ELF-1 (cell line): ENCODE measurements at regions not wholly inside any gene's neighbourhood (a gene's known extent, or its start where the extent isn't known, plus 50 kb on each side); places are given as distances from the start of the nearest gene placed in this dataset.

ENCODE experiments used
- DNase-seq: peaks from one replicate; pipeline ENCODE4 v3.0.0-alpha.2; 2016; ENCODE audit warnings: low read depth, low spot score

- no peak for DNase-seq
Observed at GRCh38 chr1:38223391-38223790, 176.8 kb upstream of the POU3F1 start.

DNA sequence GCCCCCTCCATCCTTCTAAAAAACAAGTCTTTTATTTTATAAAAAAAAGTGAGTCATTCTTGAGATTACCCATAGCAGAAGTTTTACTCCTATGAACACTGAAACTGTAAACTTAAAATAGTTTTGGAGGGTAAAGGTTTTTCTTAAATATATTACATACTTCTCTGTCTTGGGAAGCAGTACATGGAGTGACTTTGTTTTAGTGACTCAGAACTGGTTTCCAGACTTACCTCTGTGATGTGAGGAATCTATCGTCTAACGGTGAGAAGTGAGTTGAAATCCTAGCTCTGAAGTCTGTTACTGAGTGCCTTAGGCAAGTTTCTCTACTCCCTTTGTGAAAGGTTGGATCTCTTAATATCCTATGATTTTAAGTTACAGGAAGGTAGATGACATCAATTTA is 176.3 kb upstream of the POU3F1 start:
- DNase-seq, result no peak

- no peak for DNase-seq
Observed at GRCh38 chr1:38221006-38221649, 174.5 kb upstream of the POU3F1 start.

DNA sequence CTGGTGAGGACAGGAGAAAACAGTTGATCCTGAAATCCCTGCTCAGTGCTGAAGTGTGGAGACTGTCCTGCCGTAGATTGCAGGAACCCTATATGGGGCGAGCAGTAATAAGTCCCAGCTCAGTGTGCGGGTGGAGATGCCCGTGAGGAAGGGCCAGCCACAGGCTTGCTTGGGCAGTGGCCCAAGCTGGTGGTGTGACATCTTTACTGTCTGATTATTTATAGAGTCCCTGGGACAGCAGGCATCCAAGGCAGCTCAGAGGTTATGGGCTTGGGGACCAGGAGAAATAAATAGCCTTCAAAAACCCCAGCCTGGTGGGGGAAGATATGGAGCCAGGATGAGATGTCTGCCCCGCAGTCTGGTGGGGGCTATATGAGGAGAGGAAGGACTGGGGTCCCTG is 170.7 kb upstream of the POU3F1 start:
- DNase-seq, result no peak

DNA sequence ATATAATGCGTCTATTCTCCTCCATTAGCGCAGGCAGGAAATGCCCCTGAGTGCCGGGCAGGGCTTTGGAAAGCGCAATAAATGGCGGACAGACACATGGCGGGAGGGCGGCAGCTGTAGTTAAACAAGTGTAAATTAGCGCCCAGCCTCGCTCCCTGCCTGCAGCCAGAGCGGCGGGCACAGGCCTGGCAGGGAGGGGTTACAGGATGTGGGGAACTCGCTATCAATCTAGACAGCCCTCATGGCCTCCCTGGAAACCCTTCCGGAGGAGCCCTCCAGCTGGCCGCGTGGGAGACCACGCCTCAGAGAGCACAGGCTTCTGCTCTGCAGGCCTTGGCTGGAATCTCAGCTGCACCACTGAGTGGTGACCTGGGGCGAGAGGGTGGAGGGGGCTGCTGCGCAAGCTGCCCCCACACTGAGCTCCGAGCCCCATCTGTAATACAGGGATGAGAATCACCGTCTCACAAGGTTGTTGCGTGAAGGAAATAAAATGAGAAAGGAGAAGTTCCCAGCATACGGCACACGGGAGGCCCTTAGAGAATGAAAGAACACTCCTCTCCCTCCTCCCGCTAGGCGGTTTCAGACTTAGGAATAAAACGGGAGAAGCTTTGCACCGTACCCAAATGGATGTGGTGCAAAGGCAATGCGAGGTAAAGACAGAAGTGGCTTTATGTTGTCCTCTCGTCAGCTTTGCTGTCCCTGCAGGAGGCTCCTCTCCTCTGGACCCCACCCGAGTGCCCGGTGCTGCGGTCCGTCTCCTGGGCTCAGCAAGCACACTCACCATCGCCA is 167.2 kb upstream of the POU3F1 start:
- no peak for DNase-seq

DNA sequence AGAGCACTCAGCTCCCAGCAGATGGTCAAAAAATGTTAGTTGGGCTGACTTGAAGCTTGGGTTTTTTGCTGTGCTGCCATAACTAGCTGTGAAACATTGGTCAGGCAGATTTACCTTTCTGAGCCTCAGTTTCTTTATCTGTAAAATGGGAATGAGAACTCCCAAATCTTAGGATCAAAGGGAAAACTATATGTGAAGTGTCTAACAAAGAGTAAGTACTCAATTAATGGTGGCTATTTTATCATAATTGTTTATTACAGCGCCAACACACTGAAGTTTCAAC is 164.2 kb upstream of the POU3F1 start:
- no peak for DNase-seq

DNA sequence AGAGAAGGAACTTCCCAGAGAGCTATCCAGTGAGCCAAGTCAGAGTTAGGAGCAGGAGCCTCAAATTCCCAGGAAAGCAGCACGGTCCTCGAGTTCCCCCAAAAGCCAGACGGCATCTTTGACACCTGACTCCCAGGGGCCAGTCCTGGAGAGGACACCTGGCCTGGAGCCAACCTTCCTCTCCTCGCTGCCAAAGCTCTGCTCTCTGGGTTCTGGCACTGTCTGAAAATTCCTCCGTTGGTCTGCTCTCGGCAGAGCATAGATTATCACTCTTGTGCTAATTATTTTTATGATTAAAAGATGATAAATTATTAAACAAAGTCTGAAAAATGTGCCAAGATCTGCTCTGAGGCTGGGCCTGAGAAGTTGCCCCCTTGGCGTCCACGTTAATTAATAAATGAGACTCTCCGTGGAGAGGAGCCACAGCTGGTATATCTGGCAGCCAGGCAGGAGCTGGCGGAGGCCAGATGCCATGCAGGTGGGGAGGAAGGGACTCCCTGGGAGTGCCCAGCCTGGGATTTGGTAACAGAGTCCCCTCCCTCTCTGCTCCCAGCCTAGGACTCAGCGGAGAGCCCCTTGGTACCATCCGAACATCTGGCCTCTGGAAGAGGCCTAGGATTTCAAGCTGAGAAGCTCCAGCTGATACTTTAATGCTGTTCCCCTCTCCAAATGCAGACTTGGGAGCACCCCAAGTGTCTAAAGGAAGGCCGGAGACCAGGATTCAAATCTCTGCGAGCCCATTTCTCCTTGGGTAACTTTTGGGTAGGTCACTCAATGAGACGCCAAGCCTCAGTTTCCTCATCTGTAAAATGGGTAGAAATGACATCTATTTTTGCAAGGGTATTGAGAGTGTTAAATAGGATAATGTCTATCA is 163.7 kb upstream of the POU3F1 start:
- no peak for DNase-seq

- DNase-seq, result no peak
Observed at GRCh38 chr1:38208716-38209632, 162.4 kb upstream of the POU3F1 start.

- DNase-seq, result no peak
Observed at GRCh38 chr1:38207906-38208305, 161.3 kb upstream of the POU3F1 start.

DNA sequence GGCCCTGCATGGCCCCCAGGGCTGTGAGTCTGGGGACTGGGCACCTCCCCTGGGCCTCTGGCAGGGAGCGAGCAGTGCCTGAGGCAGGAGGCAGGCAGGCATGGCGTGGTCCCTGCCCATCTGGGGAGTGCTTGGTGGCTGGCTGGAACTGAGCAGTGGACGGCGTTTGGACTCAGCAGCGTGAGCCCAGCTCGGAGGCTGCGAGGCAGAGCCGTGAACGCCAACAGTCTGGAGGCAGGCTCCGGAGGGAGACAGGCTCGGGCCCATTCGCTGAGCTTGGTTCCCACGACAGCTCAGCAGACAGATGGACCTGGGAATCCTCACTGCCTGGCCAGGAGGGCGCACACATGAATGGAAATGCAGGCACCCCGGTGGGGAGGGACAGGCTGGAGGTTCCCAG is 160.7 kb upstream of the POU3F1 start:
- no peak for DNase-seq

DNA sequence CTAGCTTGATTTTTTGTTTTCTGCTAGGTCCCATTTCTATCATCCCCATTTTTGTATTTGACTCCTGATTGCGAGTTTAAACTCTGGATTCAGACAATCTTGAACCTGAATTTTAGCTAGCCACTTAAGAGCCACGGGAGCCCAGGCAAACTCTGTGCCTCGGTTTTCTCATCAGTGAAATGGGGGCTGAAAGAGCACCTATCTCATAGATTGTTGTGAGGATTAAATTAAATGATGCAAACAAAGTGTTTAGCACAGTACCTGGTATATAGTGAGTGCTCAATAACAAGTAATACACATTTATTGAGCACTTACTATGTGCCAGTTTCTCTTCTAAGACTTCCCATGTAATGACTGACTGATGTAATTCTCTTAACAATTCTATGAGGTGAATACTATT is 158.1 kb upstream of the POU3F1 start:
- DNase-seq, result no peak

- DNase-seq, result no peak
Observed at GRCh38 chr1:38203441-38203840, 156.8 kb upstream of the POU3F1 start.

DNA sequence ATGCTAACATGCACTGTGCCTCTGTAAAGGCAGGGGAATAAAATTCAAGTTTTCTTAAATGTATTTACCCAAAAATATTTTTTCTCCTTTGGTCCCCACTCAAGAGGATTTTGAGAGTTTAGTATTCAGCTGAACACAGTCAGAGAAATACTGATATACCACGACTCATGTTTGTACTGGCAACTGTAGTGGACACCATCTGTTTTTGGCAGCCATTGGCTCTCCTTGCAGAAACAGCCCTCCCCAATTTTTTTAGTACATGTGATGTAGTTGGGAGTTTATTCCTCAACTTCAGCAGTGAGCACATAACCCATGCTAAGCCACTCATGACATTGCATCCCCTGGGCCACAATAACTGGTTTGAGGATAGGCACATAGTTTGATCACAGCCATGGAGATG is 154.8 kb upstream of the POU3F1 start:
- no peak for DNase-seq

DNA sequence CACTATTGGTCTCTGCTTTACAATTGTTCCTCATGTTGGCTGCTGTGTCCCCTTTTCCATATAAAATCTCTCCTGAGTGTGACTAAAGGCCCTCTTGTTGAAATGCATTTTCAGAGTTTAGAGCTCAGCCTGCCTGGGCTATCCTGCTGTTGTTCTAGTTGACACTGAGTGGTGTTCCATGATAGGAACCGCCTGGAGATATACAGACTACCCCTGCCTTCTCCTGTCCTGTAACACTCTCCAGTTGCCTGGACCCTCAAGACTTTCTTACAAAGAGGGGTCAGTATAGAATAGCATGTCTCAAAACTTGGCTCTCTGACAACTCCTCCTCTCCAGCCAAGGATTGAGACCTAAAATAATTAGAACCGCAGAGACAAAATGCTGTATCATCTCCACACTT is 152.0 kb upstream of the POU3F1 start:
- no peak for DNase-seq

DNA sequence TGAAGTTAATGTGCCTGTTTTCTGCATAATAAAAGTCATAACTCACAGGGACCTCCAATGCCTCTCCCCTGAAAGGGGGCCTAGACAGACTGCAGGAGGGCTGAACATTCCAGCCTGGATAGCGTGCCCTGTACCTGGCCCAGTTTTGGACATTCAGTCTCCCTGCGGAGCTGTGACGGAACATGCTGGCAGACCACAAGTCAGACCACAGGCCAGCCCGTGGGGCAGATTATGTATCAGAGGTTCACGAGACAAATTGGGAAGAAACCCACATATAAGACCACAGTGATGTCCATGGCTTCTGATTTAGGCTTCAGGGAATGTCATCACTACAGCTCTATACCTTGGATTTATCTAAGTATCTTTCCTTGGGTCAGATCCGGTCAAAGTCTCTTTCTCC is 151.5 kb upstream of the POU3F1 start:
- no peak for DNase-seq

DNA sequence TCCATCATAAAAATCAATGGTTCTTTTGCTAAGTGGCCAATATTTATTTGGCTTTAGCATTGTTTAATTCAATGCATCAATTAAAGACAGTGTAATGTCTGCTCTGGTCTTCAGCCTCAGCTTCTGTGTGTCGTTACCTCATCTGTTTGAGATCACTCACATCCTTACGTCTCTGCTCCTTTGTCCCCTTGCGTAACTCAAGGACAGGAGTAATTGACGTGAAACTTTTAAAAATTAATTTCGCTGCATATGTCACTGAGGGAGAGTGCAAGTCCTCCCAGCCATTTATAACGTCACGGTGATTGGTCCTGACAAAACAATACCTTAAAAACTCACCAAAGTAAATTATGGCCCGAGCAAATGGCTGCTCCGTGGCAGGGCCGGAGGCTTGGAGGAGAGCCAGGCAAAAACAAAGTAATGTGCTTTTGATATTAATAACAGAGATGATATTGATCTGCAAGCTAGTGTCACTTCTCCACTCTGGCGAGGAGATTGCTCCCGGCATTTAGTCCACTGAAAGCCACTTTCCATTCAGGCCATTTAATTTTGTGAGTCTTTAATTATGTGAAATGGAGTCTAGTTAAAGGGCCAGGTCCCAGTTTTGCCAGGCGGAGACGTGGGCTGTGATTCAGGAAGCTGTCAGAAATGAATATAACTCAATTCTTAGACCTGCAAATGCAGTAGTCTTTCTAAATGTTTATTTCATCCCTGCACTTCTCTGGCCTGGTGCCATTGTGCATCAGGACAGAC is 150.9 kb upstream of the POU3F1 start:
- DNase-seq, result no peak

DNA sequence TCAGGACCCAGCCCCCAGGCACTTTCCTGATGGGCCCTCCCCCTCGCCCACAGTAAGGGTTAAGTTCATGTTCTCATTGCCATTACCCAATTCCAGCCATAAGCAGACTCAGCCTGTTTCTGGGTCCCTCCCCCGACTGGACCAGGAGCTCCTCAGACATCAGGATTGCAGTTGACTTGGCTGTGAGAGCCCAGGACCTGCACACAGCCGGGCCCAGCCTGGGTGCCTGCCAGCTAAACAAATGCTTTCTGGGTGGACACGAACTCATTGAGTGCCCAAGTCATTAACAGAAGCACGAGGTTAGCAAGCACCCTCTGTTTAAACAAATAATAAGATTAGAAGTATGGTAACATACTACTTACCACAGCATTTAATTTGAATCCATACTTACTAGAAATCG is 147.9 kb upstream of the POU3F1 start:
- no peak for DNase-seq

GRCh38 chr1:38193040-38193439 is 146.4 kb upstream of the POU3F1 start:
- no peak for DNase-seq

GRCh38 chr1:38191461-38191860 is 144.9 kb upstream of the POU3F1 start:
- no peak for DNase-seq

DNA sequence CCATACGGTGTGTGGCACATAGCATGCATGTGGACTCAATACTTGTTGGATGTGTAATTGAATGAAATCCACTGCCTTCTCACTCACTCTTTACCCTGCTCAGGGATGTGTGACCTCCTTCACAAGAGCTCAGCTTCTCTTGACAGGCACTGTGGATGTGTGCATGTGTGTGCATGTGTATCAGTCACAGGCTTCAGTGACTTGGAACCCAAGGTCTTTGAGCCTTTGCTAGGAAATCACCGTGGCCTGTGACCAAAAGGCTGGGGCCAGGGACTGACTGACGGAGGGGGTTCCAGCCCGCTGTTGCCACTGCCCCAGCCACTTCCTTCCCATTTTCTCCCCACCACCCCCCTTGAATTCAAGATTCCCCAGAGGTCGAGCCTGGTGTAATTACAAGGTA is 144.4 kb upstream of the POU3F1 start:
- no peak for DNase-seq

GRCh38 chr1:38187552-38187951 is 141.0 kb upstream of the POU3F1 start:
- no peak for DNase-seq
